PFSK-1 (cell line): ENCODE measurements at regions not wholly inside any gene's neighbourhood (a gene's known extent, or its start where the extent isn't known, plus 50 kb on each side); places are given as distances from the start of the nearest gene placed in this dataset.

Experiments used
- FOXP2 ChIP-seq: optimal IDR thresholded peaks from 2 replicates; pipeline ENCODE3; 2011; ENCODE audit warnings: borderline replicate concordance, control low read depth, inconsistent platforms; ENCODE audit not compliant: insufficient read depth; ENCODE audit errors: extremely low read length, extremely low read depth
- POLR2AphosphoS5 ChIP-seq: IDR thresholded peaks from 2 replicates; pipeline ENCODE4 v1.6.1; 2012; ENCODE audit warnings: low read depth, mild to moderate bottlenecking, control low read depth, low read length, moderate library complexity
- REST ChIP-seq, 2 experiments: IDR thresholded peaks; 2 replicates each; pipeline versions ENCODE4 v1.6.1 to v1.8.0; 2011 to 2012; ENCODE audit warnings: low read depth in 2 of 2, low read length in 2 of 2, control low read depth in 1 of 2, inconsistent platforms in 1 of 2, mild to moderate bottlenecking in 1 of 2, moderate library complexity in 1 of 2; ENCODE audit not compliant: insufficient read depth in 1 of 2
- SIN3A ChIP-seq: IDR thresholded peaks from 2 replicates; pipeline ENCODE4 v1.6.1; 2012; ENCODE audit warnings: mild to moderate bottlenecking, low read length, moderate library complexity, borderline replicate concordance; ENCODE audit not compliant: insufficient read depth
- TAF1 ChIP-seq: IDR thresholded peaks from 2 replicates; pipeline ENCODE4 v1.6.1; 2012; ENCODE audit warnings: low read length, control low read depth, borderline replicate concordance; ENCODE audit not compliant: insufficient read depth

DNA sequence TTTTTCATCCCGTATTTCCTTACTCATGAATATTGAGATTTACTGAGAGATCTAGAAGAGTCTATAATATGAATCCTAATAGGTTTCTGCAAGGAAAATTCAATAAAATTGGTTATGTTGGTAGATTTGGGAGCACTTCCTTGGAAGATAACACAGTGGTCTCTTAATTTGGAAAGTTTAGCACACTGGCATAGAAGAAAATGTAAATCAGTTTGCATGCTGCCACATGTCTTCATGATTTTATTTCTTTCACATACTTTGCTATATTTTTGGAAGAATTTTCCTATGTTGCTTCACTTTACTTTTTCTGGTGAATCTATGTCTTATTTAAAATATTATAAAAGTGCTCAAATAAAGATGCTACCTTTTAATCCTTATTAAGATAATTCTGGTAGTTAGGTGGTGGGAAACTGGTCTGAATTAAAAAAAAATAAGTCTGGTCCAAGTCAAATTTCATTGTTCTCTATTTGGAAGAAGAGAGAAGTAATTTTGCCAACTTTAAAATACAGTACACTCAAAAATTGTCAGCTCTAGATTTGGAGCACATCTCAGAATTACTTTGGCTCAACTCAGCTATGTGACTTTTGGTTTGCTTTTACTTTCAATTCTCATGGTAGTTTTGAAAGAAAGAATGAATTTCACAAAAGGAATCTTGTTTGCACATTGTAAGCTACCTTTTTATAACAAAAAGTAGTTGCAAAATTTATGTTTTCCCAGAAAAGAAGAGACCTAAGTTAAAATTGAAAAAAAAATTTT lies 197.3 kb downstream of the CENPW start:
- TF ChIP-seq FOXP2 (no peak), REST (IDR thresholded peaks at IDR 0.05; ENCODE audit: insufficient read depth in 1 of 2, low read depth in 2 of 2, low read length in 2 of 2) (no peak), TAF1 (no peak), SIN3A (no peak), POLR2AphosphoS5 (no peak)

DNA sequence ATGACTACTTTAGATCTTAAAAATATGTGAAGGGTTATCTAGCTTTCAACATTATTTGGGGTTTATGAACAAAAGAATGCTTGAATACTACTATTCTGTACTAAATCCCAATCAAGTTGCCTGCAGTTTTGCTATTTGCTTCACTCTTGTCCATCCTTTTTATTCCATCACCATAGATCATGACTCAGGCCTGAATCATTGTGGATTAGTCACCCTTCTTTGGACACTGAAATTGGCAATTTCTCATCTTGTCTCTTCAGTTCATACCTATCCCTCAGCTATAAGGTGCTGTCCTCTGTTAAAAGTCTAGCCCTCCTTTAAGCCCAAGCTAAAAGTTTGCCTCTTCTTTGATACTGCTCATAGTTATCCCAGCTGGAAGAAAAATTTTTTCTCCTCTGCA lies 199.1 kb downstream of the CENPW start:
- no peak for TF ChIP-seq REST (IDR thresholded peaks at IDR 0.05; ENCODE audit: insufficient read depth in 1 of 2, low read depth in 2 of 2, low read length in 2 of 2)
- no peak for TF ChIP-seq POLR2AphosphoS5
- no peak for TF ChIP-seq FOXP2
- TF ChIP-seq SIN3A: no peak
- TF ChIP-seq TAF1: no peak

DNA sequence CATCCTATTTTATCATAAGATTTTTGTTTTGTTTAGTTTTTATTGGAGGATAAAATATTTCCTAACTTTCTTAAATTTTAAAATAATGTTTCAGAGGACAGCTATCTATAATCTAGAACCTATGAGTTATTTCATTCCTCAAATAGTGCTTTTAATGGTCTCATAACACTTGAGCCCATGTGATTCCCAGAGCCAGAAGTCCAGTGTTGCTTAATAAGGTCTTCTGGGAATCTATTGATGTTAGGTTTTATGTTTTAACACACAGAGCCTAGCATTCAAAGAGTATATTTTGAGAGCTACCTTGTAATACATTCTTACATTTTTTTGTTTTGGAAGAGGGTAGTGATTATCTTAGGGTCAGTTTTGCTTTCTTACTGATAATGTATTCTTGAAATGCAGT lies 200.2 kb downstream of the CENPW start:
- no peak for TF ChIP-seq POLR2AphosphoS5
- TF ChIP-seq FOXP2: no peak
- no peak for TF ChIP-seq SIN3A
- TF ChIP-seq TAF1: no peak
- TF ChIP-seq REST (IDR thresholded peaks at IDR 0.05; ENCODE audit: insufficient read depth in 1 of 2, low read depth in 2 of 2, low read length in 2 of 2): no peak

DNA sequence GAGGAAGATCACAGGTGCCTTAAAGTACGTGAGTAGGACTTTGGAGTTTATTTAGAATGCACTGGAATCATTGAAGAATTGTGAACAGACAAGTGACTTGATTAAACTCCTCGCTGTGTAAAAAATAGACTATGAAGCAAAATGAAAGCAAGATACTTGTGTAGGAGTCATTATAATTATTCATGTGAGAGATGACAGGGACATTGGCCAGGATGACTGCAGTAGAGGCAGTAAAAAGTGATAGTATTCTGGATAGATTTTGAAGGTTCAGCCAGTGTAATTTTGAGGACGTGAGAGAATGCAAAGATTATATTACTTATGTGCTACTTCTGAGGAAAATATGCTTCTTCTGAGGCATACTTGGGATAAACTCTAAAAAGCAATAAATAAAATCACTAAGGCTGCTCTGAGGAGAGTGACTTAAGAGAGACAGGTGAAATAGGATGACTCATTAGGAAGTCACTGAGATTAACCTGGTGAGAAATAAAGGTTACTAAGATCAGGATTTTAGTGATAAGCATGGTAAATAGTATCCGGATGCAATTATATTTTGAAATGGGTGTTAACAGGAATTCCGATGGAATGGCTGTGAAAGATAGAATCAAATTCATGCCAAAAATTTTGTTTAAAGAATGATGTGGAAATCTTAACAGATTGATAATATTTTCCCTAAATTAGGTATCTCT lies 202.0 kb downstream of the CENPW start:
- TF ChIP-seq TAF1 (no peak), POLR2AphosphoS5 (no peak), FOXP2 (no peak), SIN3A (no peak), REST (IDR thresholded peaks at IDR 0.05; ENCODE audit: insufficient read depth in 1 of 2, low read depth in 2 of 2, low read length in 2 of 2) (no peak)
